OCI-M2 (cell line): ENCODE measurements at regions not wholly inside any gene's neighbourhood (a gene's known extent, or its start where the extent isn't known, plus 50 kb on each side); places are given as distances from the start of the nearest gene placed in this dataset.
"Not testable (repeated sequence)": the region's sequence is repeated elsewhere in the genome, so short reads cannot be mapped to it uniquely, and the experiment has no call there.

Experiments
- DNase-seq: peaks from one replicate; lab custom pipeline; 2025; ENCODE audit not compliant: unreplicated experiment; lab: John Stamatoyannopoulos, UW

- no peak for DNase-seq
Observed at GRCh38 chr16:52309446-52310416, 237.2 kb downstream of the TOX3 start.

GRCh38 chr16:52308051-52308450 is 238.9 kb downstream of the TOX3 start:
- no peak for DNase-seq

DNA sequence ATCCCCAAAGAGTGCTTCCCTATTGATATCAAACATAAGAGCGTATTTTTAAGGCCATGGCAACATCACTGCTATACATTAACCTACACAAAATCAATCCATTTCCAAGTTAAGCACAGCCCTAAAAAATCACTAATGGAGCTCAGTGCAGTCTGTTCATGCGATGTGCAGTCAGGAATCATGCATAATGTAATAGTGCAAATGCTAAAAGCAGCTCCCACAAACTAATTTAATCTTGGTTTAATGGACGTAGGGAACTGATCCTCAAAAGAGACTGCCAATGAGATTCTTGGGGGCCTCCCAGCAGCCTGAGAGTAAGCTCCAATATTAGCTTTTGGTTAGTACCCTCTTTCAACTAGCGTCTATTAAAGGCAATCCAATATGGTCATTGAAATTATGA is 245.9 kb downstream of the TOX3 start:
- no peak for DNase-seq

GRCh38 chr16:52298769-52299168 is 248.2 kb downstream of the TOX3 start:
- DNase-seq: no peak

DNA sequence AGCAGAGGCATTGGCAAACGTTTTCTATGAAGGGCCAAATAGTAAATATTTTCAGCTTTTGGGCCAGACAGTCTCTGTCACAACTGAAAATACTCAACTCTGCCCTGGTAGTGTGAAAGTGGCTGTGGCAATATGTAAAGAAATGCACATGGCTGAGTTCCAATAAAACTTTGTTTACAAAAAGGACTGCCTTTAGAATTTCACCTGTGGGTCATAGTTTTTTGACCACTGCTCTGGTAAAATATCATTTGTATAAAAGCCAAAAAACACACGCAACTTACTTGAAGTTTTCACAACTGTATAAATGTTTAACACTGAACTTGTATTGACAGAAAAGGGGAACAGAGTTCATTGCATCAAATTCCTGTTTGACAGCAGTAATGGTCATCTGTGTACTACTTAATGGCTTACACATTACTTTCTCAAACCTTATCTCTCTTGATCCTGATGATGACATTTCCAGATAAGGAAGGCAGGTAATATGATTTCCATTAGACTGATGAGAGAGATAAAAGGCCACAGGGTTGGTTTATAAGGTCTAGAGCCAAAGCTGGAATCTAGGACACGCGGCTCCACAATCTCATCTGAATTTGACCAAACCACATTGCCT is 250.1 kb downstream of the TOX3 start:
- not testable (repeated sequence) for DNase-seq

DNA sequence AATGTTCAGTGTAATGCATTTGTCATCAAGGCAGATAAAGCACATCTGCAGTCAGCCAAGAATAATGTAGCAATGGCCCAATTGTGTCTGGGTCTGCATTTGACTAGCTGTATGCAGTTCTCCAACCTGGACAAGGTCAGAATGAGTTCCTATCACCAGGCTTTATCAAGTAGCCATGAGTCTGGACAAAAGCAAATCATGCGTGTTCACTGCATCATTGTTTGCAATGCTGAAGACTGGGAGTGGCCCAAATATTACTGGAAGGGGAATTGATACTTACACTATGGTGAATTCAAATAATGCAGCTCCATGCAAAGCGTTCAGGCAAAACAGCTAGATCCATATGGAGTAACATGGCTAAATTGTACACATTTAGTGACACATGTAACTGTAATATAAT is 250.9 kb downstream of the TOX3 start:
- no peak for DNase-seq

DNA sequence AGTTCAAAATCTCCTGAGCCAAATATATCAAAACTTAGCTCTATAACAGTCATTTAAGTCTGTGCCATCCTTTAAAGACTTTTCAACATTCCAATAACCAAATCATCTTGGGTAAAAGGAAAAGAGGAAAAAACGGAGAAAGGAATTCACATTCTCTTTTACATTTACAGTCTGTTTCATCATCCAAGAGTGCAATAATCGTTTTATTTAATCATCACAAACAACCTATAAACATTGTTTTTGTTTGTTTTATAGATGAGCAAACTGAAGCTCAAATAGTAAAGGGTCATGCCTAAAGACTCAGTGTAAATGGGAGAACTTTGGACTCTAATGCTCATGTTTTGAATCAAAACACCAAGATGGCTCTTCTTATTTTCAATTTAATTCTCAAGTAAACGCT is 252.3 kb downstream of the TOX3 start:
- no peak for DNase-seq

- no peak for DNase-seq
Observed at GRCh38 chr16:52293204-52293603, 253.7 kb downstream of the TOX3 start.

DNA sequence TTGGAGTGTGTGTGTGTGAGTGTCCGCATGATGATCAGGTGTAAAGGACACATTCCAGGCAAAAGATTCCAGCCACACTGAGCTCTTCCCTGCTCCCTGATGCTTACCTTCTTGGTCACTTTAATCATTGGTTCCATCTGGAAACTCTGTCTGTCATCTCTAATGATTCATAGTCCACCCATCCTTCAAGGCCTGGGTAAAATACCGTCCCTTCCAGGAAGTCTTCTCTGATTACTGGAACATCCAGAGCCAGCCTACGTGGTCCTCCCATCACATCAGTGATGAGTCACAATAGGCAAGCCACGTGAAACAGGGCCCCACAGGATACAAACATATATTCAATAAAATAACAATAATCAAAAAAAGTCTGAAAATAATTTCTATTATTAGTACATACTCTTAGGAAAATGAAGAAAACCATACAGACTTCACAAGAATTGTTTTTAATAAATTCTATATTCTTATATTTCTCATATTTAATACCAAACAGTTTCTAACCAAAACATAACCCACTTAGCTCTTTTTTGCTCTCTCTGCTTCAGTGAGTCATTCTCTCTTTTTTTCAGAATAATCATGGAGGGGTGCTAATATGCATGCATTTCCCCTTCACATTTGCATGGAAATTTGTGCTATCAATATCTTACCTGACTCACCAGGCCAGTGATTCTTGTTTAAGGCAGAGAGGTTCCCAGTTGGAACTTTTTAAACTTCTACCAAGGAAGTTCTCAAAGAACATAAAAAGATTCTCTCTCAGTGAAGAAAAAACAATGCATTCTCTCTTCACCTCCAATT is 263.2 kb downstream of the TOX3 start:
- DNase-seq: no peak

DNA sequence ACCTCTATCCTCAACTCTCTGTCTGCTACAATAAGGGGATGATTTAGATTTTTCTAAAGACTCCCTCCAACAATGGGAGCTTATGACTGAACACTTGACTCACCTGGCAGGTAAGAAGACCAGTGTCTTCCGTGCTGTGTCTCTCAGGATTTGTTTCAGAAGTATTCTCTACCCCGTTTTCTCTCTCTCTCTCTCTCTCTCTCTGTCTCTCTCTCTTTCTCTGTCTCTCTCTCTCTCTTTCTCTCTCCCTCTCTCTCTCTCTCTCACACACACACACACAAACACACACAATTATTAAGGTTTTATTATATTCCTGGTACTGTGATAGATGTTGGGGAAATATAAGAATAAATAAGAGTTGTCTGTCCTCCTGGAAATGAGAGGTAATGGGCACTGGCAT is 263.9 kb downstream of the TOX3 start:
- DNase-seq: no peak

DNA sequence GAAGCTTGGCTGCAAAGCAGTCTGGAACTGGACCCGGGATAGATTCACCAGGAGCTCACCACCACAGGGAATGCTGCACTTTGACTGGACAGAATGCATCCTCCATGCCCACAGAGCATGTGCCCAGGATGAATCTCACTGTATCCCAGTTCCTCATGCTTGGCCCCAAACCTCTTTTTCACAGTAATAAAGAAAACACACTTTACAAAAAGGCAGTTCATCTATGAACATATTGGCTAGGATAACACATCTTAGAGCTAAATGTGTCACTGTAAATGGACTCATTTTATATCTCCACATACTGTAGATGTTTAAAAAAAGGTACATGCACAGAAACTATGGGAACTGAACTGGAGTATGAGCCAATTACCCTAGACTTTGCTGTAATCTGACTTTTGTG is 266.9 kb downstream of the TOX3 start:
- DNase-seq: no peak

DNA sequence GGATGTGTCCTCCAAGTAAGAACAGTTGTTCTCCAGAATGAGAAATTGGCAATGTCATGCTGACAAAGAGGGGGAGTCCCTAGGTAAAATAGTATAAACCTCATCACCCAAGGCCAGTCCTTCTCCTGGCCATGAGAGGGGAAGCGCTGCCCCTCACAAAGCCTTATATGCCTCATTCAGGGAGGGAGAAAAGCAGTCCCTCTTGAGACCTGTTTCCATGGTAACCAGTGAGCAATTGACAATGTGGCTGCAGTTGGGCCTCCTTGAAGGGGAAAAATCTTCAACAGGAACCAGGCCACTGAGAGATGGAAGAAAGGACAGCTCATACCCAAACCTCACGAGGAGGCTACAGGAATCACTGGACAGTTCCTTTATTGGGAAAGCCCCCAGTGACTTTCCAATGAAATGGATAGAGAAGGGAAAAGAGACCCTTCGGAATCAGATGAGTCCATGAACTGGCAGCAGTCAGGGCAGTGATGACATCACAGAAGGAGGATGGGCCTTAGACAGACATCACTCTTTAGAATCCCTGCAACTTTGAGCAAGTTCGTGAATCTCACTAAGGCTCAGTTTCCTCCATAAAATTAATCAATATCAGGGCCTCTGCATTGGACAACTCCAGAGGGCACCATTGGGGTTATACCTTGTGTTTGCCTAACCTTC is 275.7 kb downstream of the TOX3 start:
- no peak for DNase-seq

- no peak for DNase-seq
Observed at GRCh38 chr16:52265446-52265861, 281.5 kb downstream of the TOX3 start.

DNA sequence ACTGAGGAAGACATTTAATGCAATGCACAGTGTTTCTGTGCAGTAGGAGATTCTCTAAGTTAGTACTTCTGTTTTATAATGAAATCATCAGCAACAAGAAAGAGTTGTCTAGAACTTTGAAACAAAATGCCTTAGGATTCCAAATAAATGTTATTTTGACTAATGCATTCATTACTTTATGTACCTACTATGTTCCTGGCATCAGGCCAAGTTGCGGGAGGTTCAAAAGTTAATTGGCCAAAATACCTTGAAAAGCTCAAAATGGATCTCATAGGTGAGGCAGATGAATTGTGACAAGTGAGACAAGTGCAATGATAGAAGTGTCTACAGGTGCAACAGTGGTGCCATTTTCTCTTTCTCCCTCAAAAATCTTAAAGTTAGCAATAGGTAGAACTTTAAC is 289.4 kb downstream of the TOX3 start:
- DNase-seq: no peak

DNA sequence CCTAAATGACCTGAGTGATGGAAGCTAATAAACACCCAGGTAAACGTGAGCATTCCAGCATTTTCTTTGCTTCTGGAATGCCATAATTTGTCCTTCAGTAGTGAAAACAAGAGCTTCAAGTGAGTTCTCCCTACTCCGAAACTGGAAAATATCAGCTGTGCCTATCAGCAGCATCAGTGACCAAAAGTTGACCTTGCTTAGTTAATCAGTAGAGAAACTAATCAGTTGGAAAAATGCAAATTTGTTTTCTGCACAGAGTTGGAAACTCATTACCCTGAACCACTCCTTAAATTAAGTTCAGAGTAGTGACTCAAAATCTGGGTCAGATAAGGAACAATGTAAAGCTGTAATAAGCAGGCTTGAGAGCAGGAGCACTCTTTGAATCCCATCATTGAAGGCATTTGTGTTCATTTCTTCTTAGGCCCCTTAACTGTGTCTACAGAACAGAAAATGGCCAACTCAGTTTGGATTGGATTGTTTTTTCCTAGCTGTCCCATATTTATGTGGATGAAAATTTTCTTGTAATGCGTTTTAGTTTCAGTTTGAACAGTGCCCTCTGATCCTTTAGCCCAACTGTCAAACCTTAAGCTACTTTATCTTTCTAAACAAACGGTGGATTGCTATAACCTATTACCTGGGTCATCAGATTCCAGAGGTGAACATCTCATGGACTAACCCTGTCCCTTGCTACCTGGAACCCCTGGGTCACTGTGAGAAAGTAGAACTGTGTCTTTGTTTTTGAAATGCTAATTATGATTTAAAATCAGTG is 290.4 kb downstream of the TOX3 start:
- DNase-seq: no peak

GRCh38 chr16:52254746-52255145 is 292.2 kb downstream of the TOX3 start:
- DNase-seq: no peak

- no peak for DNase-seq
Observed at GRCh38 chr16:52252680-52253079, 294.3 kb downstream of the TOX3 start.

- DNase-seq: no peak
Observed at GRCh38 chr16:52251495-52251894, 295.4 kb downstream of the TOX3 start.

GRCh38 chr16:52247737-52248136 is 299.2 kb downstream of the TOX3 start:
- no peak for DNase-seq

DNA sequence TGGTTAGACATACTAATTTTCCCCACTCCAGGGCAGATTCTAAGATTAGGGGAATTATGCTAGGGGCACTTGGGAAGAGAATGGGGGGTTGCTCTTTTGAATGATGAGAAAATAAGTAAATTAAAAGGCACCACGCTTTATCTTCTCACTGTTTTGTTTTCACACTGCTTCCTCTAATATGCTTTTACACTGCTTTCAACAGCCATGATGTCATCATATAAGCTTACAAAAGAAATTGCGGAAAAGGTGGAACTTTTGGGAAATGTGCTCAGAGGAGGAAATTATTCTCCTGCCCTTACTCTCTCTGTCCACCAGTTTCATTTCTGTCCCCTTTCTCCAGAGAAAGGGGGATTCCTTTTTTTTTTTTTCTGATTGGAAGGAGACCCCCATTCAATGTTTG is 308.2 kb downstream of the TOX3 start:
- DNase-seq: no peak
